Lung (tissue), 11 donors: ENCODE measurements at regions not wholly inside any gene's neighbourhood (a gene's known extent, or its start where the extent isn't known, plus 50 kb on each side); places are given as distances from the start of the nearest gene placed in this dataset.

Experiments
- ATAC-seq: fragments of 200-7000 bp; cut with Tn5 transposase; one replicate; pipeline ENCODE4 v1.9.1; 2020; ENCODE audit warnings: moderate number of reproducible peaks; ENCODE audit not compliant: insufficient read depth, low FRiP score
- DNase-seq, 3 donors: peaks; one replicate each; pipeline ENCODE4 v3.0.0-alpha.2; 2013 to 2017
- H3K27ac ChIP-seq, 2 donors: one replicate each; pipeline ENCODE4 v1.5.1; 2013; ENCODE audit warnings: mild to moderate bottlenecking in 2 of 2, moderate library complexity in 2 of 2, control low read depth in 1 of 2, inconsistent platforms in 1 of 2, low read depth in 1 of 2, low read length in 1 of 2
- H3K27me3 ChIP-seq, 3 donors: one replicate each; pipeline ENCODE4 v1.5.1; 2013; ENCODE audit warnings: low read length in 2 of 3; ENCODE audit not compliant: control insufficient read depth in 3 of 3, insufficient read depth in 3 of 3
- H3K36me3 ChIP-seq, 4 donors: one replicate each; pipeline ENCODE4 v1.5.1; 2013; ENCODE audit warnings: low read length in 4 of 4, mild to moderate bottlenecking in 1 of 4, moderate library complexity in 1 of 4; ENCODE audit not compliant: control insufficient read depth in 4 of 4, insufficient read depth in 4 of 4
- H3K4me1 ChIP-seq, 5 donors: one replicate each; pipeline ENCODE4 v1.5.1; 2013; ENCODE audit warnings: low read length in 5 of 5, mild to moderate bottlenecking in 2 of 5, moderate library complexity in 1 of 5; ENCODE audit not compliant: control insufficient read depth in 5 of 5, insufficient read depth in 5 of 5
- H3K4me3 ChIP-seq: one replicate; pipeline ENCODE4 v1.5.1; 2013; ENCODE audit warnings: mild to moderate bottlenecking, control low read depth, moderate library complexity
- H3K9ac ChIP-seq, 2 donors: one replicate each; pipeline ENCODE4 v1.5.1; 2013; ENCODE audit warnings: low read length in 2 of 2, control low read depth in 1 of 2; ENCODE audit not compliant: insufficient read depth in 1 of 2
- H3K9me3 ChIP-seq, 4 donors: one replicate each; pipeline ENCODE4 v1.5.1; 2013; ENCODE audit warnings: low read length in 3 of 4, mild to moderate bottlenecking in 1 of 4, moderate library complexity in 1 of 4; ENCODE audit not compliant: control insufficient read depth in 4 of 4, insufficient read depth in 3 of 4
- WGBS, 2 donors: extraction: QIAGEN DNeasy Blood & Tissue Kit; methylation state at CpG; one replicate each; pipeline ENCODE4 v1.1.7; 2013; 5-methylcytosine and 5-hydroxymethylcytosine counted together
- TF ChIP-seq, protein P1 (sequence below): IDR thresholded peaks from 2 replicates; pipeline ENCODE4 v1.5.1; 2012; ENCODE audit warnings: mild to moderate bottlenecking; ENCODE audit errors: control extremely low read depth, extremely low read depth
- donor health status: control.
- donor health status: control.
- donor health status: Bipolar disorder and iron deficiency.
- donor health status: healthy.
- donor health status: DM: yes; HTN: yes; CAD: no.

- TF ChIP-seq, protein P1, sequence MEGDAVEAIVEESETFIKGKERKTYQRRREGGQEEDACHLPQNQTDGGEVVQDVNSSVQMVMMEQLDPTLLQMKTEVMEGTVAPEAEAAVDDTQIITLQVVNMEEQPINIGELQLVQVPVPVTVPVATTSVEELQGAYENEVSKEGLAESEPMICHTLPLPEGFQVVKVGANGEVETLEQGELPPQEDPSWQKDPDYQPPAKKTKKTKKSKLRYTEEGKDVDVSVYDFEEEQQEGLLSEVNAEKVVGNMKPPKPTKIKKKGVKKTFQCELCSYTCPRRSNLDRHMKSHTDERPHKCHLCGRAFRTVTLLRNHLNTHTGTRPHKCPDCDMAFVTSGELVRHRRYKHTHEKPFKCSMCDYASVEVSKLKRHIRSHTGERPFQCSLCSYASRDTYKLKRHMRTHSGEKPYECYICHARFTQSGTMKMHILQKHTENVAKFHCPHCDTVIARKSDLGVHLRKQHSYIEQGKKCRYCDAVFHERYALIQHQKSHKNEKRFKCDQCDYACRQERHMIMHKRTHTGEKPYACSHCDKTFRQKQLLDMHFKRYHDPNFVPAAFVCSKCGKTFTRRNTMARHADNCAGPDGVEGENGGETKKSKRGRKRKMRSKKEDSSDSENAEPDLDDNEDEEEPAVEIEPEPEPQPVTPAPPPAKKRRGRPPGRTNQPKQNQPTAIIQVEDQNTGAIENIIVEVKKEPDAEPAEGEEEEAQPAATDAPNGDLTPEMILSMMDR = no peak
- Histone ChIP-seq H3K27ac (no peak overlapping the region), H3K4me1 (peaks cover 0 to 28% (median 0%) of the 10 kb centered on the region in 5 donors), H3K4me3 (no peak overlapping the region), H3K36me3 (no peaks in the 10 kb centered on the region), H3K9me3 (no peaks in the 10 kb centered on the region), H3K27me3 (no peaks in the 10 kb centered on the region), H3K9ac (no peak overlapping the region)
- DNase-seq (peak in 1 of 3 donors; percentile 1), ATAC-seq (no peak)
- 77 to 86% methylated on average over 16 of the region's 16 CpGs for WGBS, 2 donors
Observed at GRCh38 chr5:2302169-2302568, 419.4 kb upstream of the IRX4 start.

GRCh38 chr5:2300861-2301574 lies 418.3 kb upstream of the IRX4 start:
- peak in 1 of 3 donors; percentile 9 for DNase-seq
- Histone ChIP-seq H3K9ac (no peak overlapping the region), H3K9me3 (no peaks in the 10 kb centered on the region), H3K4me1 (peaks cover 0 to 21% (median 0%) of the 10 kb centered on the region in 5 donors), H3K27me3 (no peaks in the 10 kb centered on the region), H3K36me3 (no peaks in the 10 kb centered on the region), H3K4me3 (no peak overlapping the region), H3K27ac (no peak overlapping the region)
- WGBS, 2 donors = 91 to 94% methylated on average over 22 of the region's 22 CpGs
- TF ChIP-seq, protein P1 = no peak
- no peak for ATAC-seq

- no peaks in the 10 kb centered on the region for H3K27me3 ChIP-seq
- H3K27ac ChIP-seq = no peak overlapping the region
- no peaks in the 10 kb centered on the region for H3K36me3 ChIP-seq
- H3K9ac ChIP-seq = no peak overlapping the region
- ATAC-seq (no peak), DNase-seq (peak in 1 of 3 donors; percentile 0)
- no peak overlapping the region for H3K4me3 ChIP-seq
- no peaks in the 10 kb centered on the region for H3K9me3 ChIP-seq
- H3K4me1 ChIP-seq = peaks cover 0 to 21% (median 0%) of the 10 kb centered on the region in 5 donors
- TF ChIP-seq, protein P1 = no peak
- WGBS, 2 donors = 89 to 93% methylated on average over 11 of the region's 11 CpGs
Observed at GRCh38 chr5:2300421-2300820, 417.7 kb upstream of the IRX4 start.
